ENCODE measurements at regions not wholly inside any gene's neighbourhood (a gene's known extent, or its start where the extent isn't known, plus 50 kb on each side); places are given as distances from the start of the nearest gene placed in this dataset.

- 87 to 93% methylated on average over 2 of the region's 2 CpGs for WGBS, 2 donors
- TF ChIP-seq, protein P1, sequence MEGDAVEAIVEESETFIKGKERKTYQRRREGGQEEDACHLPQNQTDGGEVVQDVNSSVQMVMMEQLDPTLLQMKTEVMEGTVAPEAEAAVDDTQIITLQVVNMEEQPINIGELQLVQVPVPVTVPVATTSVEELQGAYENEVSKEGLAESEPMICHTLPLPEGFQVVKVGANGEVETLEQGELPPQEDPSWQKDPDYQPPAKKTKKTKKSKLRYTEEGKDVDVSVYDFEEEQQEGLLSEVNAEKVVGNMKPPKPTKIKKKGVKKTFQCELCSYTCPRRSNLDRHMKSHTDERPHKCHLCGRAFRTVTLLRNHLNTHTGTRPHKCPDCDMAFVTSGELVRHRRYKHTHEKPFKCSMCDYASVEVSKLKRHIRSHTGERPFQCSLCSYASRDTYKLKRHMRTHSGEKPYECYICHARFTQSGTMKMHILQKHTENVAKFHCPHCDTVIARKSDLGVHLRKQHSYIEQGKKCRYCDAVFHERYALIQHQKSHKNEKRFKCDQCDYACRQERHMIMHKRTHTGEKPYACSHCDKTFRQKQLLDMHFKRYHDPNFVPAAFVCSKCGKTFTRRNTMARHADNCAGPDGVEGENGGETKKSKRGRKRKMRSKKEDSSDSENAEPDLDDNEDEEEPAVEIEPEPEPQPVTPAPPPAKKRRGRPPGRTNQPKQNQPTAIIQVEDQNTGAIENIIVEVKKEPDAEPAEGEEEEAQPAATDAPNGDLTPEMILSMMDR (IDR thresholded peaks at IDR 0.05; ENCODE audit: control extremely low read depth, extremely low read depth), result no peak
- Histone ChIP-seq H3K4me3 (no peak overlapping the region), H3K27ac (ENCODE audit: low read depth in 1 of 2, low read length in 1 of 2) (no peak overlapping the region), H3K4me1 (ENCODE audit: control insufficient read depth in 5 of 5, insufficient read depth in 5 of 5, low read length in 5 of 5) (no peaks in the 10 kb centered on the region), H3K9me3 (ENCODE audit: control insufficient read depth in 4 of 4, insufficient read depth in 3 of 4, low read length in 3 of 4) (no peaks in the 10 kb centered on the region), H3K9ac (ENCODE audit: insufficient read depth in 1 of 2, low read length in 2 of 2) (no peak overlapping the region), H3K27me3 (ENCODE audit: control insufficient read depth in 3 of 3, insufficient read depth in 3 of 3, low read length in 2 of 3) (no peaks in the 10 kb centered on the region), H3K36me3 (ENCODE audit: control insufficient read depth in 4 of 4, insufficient read depth in 4 of 4, low read length in 4 of 4) (no peaks in the 10 kb centered on the region)
- ATAC-seq (ENCODE audit: insufficient read depth, low FRiP score) (no peak), DNase-seq (no peak)
Measured at GRCh38 chr10:90286406-90286805, 571.4 kb downstream of the HTR7 start.

GRCh38 chr10:90286941-90287340 lies 570.9 kb downstream of the HTR7 start:
- 81 to 88% methylated on average over 1 of the region's 1 CpG for WGBS, 2 donors
- no peaks in the 10 kb centered on the region for H3K4me1 ChIP-seq (ENCODE audit: control insufficient read depth in 5 of 5, insufficient read depth in 5 of 5, low read length in 5 of 5)
- TF ChIP-seq, protein P1 (IDR thresholded peaks at IDR 0.05; ENCODE audit: control extremely low read depth, extremely low read depth), result no peak
- H3K27ac ChIP-seq (ENCODE audit: low read depth in 1 of 2, low read length in 1 of 2), result no peak overlapping the region
- no peak overlapping the region for H3K9ac ChIP-seq (ENCODE audit: insufficient read depth in 1 of 2, low read length in 2 of 2)
- H3K36me3 ChIP-seq (ENCODE audit: control insufficient read depth in 4 of 4, insufficient read depth in 4 of 4, low read length in 4 of 4), result no peaks in the 10 kb centered on the region
- H3K27me3 ChIP-seq (ENCODE audit: control insufficient read depth in 3 of 3, insufficient read depth in 3 of 3, low read length in 2 of 3), result no peaks in the 10 kb centered on the region
- ATAC-seq (ENCODE audit: insufficient read depth, low FRiP score), result no peak
- H3K9me3 ChIP-seq (ENCODE audit: control insufficient read depth in 4 of 4, insufficient read depth in 3 of 4, low read length in 3 of 4), result no peaks in the 10 kb centered on the region
- H3K4me3 ChIP-seq, result no peak overlapping the region
- DNase-seq, result no peak

- ATAC-seq (ENCODE audit: insufficient read depth, low FRiP score), result no peak
- no peaks in the 10 kb centered on the region for H3K27me3 ChIP-seq (ENCODE audit: control insufficient read depth in 3 of 3, insufficient read depth in 3 of 3, low read length in 2 of 3)
- TF ChIP-seq, protein P1 (IDR thresholded peaks at IDR 0.05; ENCODE audit: control extremely low read depth, extremely low read depth), result no peak
- 15 to 25% methylated on average over 1 of the region's 1 CpG for WGBS, 2 donors
- H3K4me1 ChIP-seq (ENCODE audit: control insufficient read depth in 5 of 5, insufficient read depth in 5 of 5, low read length in 5 of 5), result no peaks in the 10 kb centered on the region
- H3K9ac ChIP-seq (ENCODE audit: insufficient read depth in 1 of 2, low read length in 2 of 2), result no peak overlapping the region
- peak in 2 of 3 donors; percentile 52 to 64 for DNase-seq
- no peaks in the 10 kb centered on the region for H3K36me3 ChIP-seq (ENCODE audit: control insufficient read depth in 4 of 4, insufficient read depth in 4 of 4, low read length in 4 of 4)
- H3K4me3 ChIP-seq, result no peak overlapping the region
- H3K27ac ChIP-seq (ENCODE audit: low read depth in 1 of 2, low read length in 1 of 2), result no peak overlapping the region
- H3K9me3 ChIP-seq (ENCODE audit: control insufficient read depth in 4 of 4, insufficient read depth in 3 of 4, low read length in 3 of 4), result no peaks in the 10 kb centered on the region
Measured at GRCh38 chr10:90288391-90288933, 569.4 kb downstream of the HTR7 start.

DNA sequence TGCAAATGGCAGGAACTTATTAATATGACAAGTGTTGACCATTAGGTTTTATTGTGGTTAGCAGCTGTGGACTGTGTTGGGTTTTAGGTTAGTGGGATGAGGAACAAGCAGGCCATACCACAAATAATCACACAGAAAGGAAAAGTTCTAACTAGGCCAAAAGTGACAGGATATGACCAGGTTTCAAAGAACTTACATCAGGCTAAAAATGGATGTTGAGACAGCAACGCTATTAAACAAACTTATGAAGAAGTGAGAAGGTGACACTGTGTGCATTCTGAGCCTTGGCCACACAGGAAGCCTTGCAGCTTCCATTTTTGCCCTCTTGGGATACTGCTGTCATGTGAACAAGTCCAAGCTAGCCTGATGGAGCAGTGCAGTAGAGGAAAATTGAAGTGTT lies 568.8 kb downstream of the HTR7 start:
- no peaks in the 10 kb centered on the region for H3K36me3 ChIP-seq (ENCODE audit: control insufficient read depth in 4 of 4, insufficient read depth in 4 of 4, low read length in 4 of 4)
- H3K27ac ChIP-seq (ENCODE audit: low read depth in 1 of 2, low read length in 1 of 2), result no peak overlapping the region
- no peak overlapping the region for H3K9ac ChIP-seq (ENCODE audit: insufficient read depth in 1 of 2, low read length in 2 of 2)
- peak in 1 of 3 donors; percentile 31 for DNase-seq
- H3K4me3 ChIP-seq, result no peak overlapping the region
- no peaks in the 10 kb centered on the region for H3K9me3 ChIP-seq (ENCODE audit: control insufficient read depth in 4 of 4, insufficient read depth in 3 of 4, low read length in 3 of 4)
- H3K4me1 ChIP-seq (ENCODE audit: control insufficient read depth in 5 of 5, insufficient read depth in 5 of 5, low read length in 5 of 5), result no peaks in the 10 kb centered on the region
- H3K27me3 ChIP-seq (ENCODE audit: control insufficient read depth in 3 of 3, insufficient read depth in 3 of 3, low read length in 2 of 3), result no peaks in the 10 kb centered on the region
- TF ChIP-seq, protein P1 (IDR thresholded peaks at IDR 0.05; ENCODE audit: control extremely low read depth, extremely low read depth), result no peak
- ATAC-seq (ENCODE audit: insufficient read depth, low FRiP score), result no peak
- WGBS, 2 donors, result 27 to 41% methylated on average over 1 of the region's 1 CpG
